GM12878 (cell line): ENCODE measurements at regions not wholly inside any gene's neighbourhood (a gene's known extent, or its start where the extent isn't known, plus 50 kb on each side); places are given as distances from the start of the nearest gene placed in this dataset.

Experiments
- ATF2 ChIP-seq: IDR thresholded peaks from 2 replicates; pipeline ENCODE4 v1.6.1; 2012; ENCODE audit warnings: low read length, inconsistent platforms
- CHD2 ChIP-seq: IDR thresholded peaks from 2 replicates; pipeline ENCODE4 v1.6.1; 2011; ENCODE audit warnings: low read depth, low read length, improper control_type of control experiment, borderline replicate concordance
- CREB1 ChIP-seq: IDR thresholded peaks from 2 replicates; pipeline ENCODE4 v1.6.1; 2012; ENCODE audit warnings: low read depth, mild to moderate bottlenecking, inconsistent platforms
- EP300 ChIP-seq, 2 experiments: fragments of 150-350 bp in 1 of 2; IDR thresholded peaks; 2 replicates each; pipeline ENCODE4 v1.6.1; 2011 to 2012; ENCODE audit warnings: low read depth in 2 of 2, low read length in 2 of 2, borderline replicate concordance in 1 of 2, improper control_type of control experiment in 1 of 2, inconsistent platforms in 1 of 2; ENCODE audit not compliant: control insufficient read depth in 1 of 2
- NFYA ChIP-seq: IDR thresholded peaks from 2 replicates; pipeline ENCODE4 v1.6.1; 2011; ENCODE audit warnings: low read depth, mild to moderate bottlenecking, low read length, improper control_type of control experiment, borderline replicate concordance
- POLR2A ChIP-seq: IDR thresholded peaks from 2 replicates; pipeline ENCODE4 v1.6.1; 2011; ENCODE audit warnings: low read depth, mild to moderate bottlenecking, low read length
- RAD21 ChIP-seq: IDR thresholded peaks from 2 replicates; pipeline ENCODE4 v1.6.1; 2011; ENCODE audit warnings: mild to moderate bottlenecking, low read depth, low read length, moderate library complexity; ENCODE audit not compliant: insufficient read depth
- RCOR1 ChIP-seq: conservative IDR thresholded peaks from 2 replicates; pipeline ENCODE4 v1.6.1; 2012; ENCODE audit warnings: low read depth, low read length, improper control_type of control experiment
- SMC3 ChIP-seq: IDR thresholded peaks from 2 replicates; pipeline ENCODE4 v1.6.1; 2011; ENCODE audit warnings: low read length, improper control_type of control experiment, borderline replicate concordance
- ZBTB40 ChIP-seq: fragments of 450-650 bp; IDR thresholded peaks from 2 replicates; pipeline ENCODE4 v1.6.1; 2016; ENCODE audit warnings: mild to moderate bottlenecking, moderate library complexity, borderline replicate concordance
- ZNF622 ChIP-seq: fragments of 450-650 bp; IDR thresholded peaks from 2 replicates; pipeline ENCODE4 v1.6.1; 2017; ENCODE audit warnings: mild to moderate bottlenecking, inconsistent platforms
- TF ChIP-seq, protein P1 (sequence below), 3 experiments: IDR thresholded peaks in 2 of 3; conservative IDR thresholded peaks in 1 of 3; 2 replicates each; pipeline ENCODE4 v1.5.1; 2011; ENCODE audit warnings: low read depth in 3 of 3, low read length in 3 of 3, mild to moderate bottlenecking in 3 of 3, control low read depth in 2 of 3, moderate library complexity in 2 of 3, inconsistent platforms in 1 of 3, mixed read lengths in 1 of 3; ENCODE audit not compliant: control insufficient read depth in 2 of 3, insufficient read depth in 1 of 3; ENCODE audit errors: extremely low read depth in 1 of 3
- TF ChIP-seq, protein P2 (sequence below): IDR thresholded peaks from 2 replicates; pipeline ENCODE4 v1.6.1; 2011; ENCODE audit warnings: low read depth, low read length, improper control_type of control experiment, borderline replicate concordance
- TF ChIP-seq, protein P3 (sequence below): fragments of 450-650 bp; IDR thresholded peaks from 2 replicates; pipeline ENCODE4 v1.6.1; 2017; ENCODE audit warnings: antibody characterized with exemption, mild to moderate bottlenecking, moderate library complexity

DNA sequence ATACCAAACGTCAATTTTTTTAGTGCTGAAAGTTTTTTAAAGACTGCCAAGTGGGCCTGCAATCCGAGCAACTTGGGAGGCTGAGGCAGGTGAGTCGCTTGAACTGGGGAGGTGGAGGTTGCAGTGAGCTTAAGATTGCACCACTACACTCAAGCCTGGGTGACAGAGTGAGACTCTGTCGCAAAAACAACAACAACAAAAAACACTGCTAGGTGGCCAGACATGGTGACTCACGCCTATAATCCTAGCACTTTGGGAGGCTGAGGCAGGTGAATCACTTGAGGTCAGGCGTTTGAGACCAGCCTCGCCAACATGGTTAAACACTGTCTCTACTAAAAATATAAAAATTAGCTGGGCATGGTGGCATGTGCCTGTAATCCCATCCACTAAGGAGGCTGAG lies 202.8 kb upstream of the COPS8 start:
- TF ChIP-seq ZNF622 (no peak), ZBTB40 (no peak), RAD21 (no peak), POLR2A (no peak), CHD2 (no peak), EP300 (IDR thresholded peaks at IDR 0.05; ENCODE audit: borderline replicate concordance in 1 of 2, control insufficient read depth in 1 of 2, low read depth in 2 of 2, low read length in 2 of 2) (no peak), SMC3 (no peak), ATF2 (no peak), RCOR1 (no peak), NFYA (no peak), CREB1 (no peak)
- TF ChIP-seq, protein P1, sequence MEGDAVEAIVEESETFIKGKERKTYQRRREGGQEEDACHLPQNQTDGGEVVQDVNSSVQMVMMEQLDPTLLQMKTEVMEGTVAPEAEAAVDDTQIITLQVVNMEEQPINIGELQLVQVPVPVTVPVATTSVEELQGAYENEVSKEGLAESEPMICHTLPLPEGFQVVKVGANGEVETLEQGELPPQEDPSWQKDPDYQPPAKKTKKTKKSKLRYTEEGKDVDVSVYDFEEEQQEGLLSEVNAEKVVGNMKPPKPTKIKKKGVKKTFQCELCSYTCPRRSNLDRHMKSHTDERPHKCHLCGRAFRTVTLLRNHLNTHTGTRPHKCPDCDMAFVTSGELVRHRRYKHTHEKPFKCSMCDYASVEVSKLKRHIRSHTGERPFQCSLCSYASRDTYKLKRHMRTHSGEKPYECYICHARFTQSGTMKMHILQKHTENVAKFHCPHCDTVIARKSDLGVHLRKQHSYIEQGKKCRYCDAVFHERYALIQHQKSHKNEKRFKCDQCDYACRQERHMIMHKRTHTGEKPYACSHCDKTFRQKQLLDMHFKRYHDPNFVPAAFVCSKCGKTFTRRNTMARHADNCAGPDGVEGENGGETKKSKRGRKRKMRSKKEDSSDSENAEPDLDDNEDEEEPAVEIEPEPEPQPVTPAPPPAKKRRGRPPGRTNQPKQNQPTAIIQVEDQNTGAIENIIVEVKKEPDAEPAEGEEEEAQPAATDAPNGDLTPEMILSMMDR (IDR thresholded peaks at IDR 0.05 in 2 of 3, conservative IDR thresholded peaks at IDR 0.05 in 1 of 3; ENCODE audit: control insufficient read depth in 2 of 3, extremely low read depth in 1 of 3, insufficient read depth in 1 of 3, low read depth in 3 of 3, low read length in 3 of 3) = no peak
- TF ChIP-seq, protein P2, sequence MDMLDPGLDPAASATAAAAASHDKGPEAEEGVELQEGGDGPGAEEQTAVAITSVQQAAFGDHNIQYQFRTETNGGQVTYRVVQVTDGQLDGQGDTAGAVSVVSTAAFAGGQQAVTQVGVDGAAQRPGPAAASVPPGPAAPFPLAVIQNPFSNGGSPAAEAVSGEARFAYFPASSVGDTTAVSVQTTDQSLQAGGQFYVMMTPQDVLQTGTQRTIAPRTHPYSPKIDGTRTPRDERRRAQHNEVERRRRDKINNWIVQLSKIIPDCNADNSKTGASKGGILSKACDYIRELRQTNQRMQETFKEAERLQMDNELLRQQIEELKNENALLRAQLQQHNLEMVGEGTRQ = no peak
- TF ChIP-seq, protein P3, sequence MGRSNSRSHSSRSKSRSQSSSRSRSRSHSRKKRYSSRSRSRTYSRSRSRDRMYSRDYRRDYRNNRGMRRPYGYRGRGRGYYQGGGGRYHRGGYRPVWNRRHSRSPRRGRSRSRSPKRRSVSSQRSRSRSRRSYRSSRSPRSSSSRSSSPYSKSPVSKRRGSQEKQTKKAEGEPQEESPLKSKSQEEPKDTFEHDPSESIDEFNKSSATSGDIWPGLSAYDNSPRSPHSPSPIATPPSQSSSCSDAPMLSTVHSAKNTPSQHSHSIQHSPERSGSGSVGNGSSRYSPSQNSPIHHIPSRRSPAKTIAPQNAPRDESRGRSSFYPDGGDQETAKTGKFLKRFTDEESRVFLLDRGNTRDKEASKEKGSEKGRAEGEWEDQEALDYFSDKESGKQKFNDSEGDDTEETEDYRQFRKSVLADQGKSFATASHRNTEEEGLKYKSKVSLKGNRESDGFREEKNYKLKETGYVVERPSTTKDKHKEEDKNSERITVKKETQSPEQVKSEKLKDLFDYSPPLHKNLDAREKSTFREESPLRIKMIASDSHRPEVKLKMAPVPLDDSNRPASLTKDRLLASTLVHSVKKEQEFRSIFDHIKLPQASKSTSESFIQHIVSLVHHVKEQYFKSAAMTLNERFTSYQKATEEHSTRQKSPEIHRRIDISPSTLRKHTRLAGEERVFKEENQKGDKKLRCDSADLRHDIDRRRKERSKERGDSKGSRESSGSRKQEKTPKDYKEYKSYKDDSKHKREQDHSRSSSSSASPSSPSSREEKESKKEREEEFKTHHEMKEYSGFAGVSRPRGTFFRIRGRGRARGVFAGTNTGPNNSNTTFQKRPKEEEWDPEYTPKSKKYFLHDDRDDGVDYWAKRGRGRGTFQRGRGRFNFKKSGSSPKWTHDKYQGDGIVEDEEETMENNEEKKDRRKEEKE = no peak
